Skeletal muscle satellite cell (primary cell): ENCODE measurements at regions not wholly inside any gene's neighbourhood (a gene's known extent, or its start where the extent isn't known, plus 50 kb on each side); places are given as distances from the start of the nearest gene placed in this dataset.

ENCODE experiments used
- H3K27me3 ChIP-seq: 2 replicates; pipeline ENCODE4 v1.7.0; 2013; ENCODE audit warnings: low read length; ENCODE audit not compliant: control insufficient read depth, insufficient read depth
- H3K36me3 ChIP-seq: 2 replicates; pipeline ENCODE4 v1.7.0; 2013; ENCODE audit warnings: mild to moderate bottlenecking, control low read depth, low read length; ENCODE audit not compliant: insufficient read depth
- H3K4me1 ChIP-seq: 2 replicates; pipeline ENCODE4 v1.7.0; 2013; ENCODE audit warnings: low read length; ENCODE audit not compliant: control insufficient read depth, insufficient read depth
- H3K4me2 ChIP-seq: 2 replicates; pipeline ENCODE4 v1.7.0; 2013; ENCODE audit warnings: mild to moderate bottlenecking, low read length
- H3K4me3 ChIP-seq: 2 replicates; pipeline ENCODE4 v1.7.0; 2013; ENCODE audit warnings: low read length
- H3K9ac ChIP-seq: 2 replicates; pipeline ENCODE4 v1.7.0; 2013; ENCODE audit warnings: mild to moderate bottlenecking, low read depth, low read length, moderate library complexity
- H3K9me3 ChIP-seq: replicated peaks from 2 replicates; pipeline ENCODE4 v1.7.0; 2013; ENCODE audit warnings: mild to moderate bottlenecking, control low read depth, low read length

- Histone ChIP-seq H3K4me2 (peak overlapping the region; percentile 4), H3K9me3 (no peaks in the 10 kb centered on the region), H3K9ac (peak overlapping the region; percentile 73), H3K36me3 (no peaks in the 10 kb centered on the region), H3K4me1 (peaks cover 31% of the 10 kb centered on the region), H3K4me3 (no peak overlapping the region), H3K27me3 (no peaks in the 10 kb centered on the region)
Observed at GRCh38 chr7:46034056-46034768, 113.1 kb upstream of the IGFBP3 start.

DNA sequence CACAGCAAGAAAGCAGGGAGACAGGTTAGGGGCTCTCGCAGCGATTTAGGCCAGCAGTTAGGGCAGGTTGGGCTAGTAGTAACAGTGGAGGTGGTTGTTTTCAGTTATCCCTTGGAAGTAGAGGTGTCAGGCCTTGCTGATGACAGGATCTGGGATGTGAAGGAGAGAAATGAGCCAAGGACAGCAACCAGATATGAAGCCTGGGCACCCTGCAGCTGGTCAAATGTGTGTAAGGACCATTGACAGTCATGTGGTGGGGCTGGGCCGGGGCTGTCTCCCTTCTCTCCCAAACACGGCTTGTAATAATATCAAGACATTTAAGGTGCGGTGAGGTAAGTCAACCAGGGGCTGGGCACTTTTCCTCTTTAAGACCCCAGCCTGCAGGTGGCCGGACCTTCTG is 112.5 kb upstream of the IGFBP3 start:
- no peak overlapping the region for H3K4me3 ChIP-seq
- H3K4me1 ChIP-seq, result peaks cover 31% of the 10 kb centered on the region
- H3K9me3 ChIP-seq, result no peaks in the 10 kb centered on the region
- no peaks in the 10 kb centered on the region for H3K36me3 ChIP-seq
- H3K4me2 ChIP-seq, result no peak overlapping the region
- H3K27me3 ChIP-seq, result no peaks in the 10 kb centered on the region
- peak overlapping the region; percentile 73 for H3K9ac ChIP-seq

DNA sequence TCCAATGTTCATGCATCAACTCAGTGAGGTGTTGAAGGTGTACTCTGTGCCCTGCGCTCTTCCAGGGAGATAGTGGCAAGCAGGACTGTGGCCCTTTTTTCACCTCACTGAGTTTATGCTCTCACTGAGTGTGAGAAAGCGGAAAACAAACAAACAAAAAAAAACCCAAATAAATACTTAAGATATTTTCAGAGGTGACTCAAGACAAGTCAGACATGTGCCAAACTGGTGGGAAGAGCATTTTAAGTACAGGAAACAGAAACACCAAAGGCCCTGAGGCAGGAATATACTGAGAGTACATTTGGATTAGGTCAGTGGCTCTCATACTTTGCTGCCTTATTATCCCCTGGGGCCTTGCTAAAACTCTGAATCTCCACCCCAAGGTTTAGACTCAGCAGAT is 111.9 kb upstream of the IGFBP3 start:
- Histone ChIP-seq H3K9me3 (no peaks in the 10 kb centered on the region), H3K36me3 (no peaks in the 10 kb centered on the region), H3K9ac (peak overlapping the region; percentile 73), H3K4me2 (no peak overlapping the region), H3K27me3 (no peaks in the 10 kb centered on the region), H3K4me3 (no peak overlapping the region), H3K4me1 (peaks cover 31% of the 10 kb centered on the region)

- H3K4me1 ChIP-seq, result peaks cover 31% of the 10 kb centered on the region
- no peak overlapping the region for H3K4me2 ChIP-seq
- no peaks in the 10 kb centered on the region for H3K36me3 ChIP-seq
- no peak overlapping the region for H3K9ac ChIP-seq
- no peaks in the 10 kb centered on the region for H3K27me3 ChIP-seq
- H3K9me3 ChIP-seq, result no peaks in the 10 kb centered on the region
- H3K4me3 ChIP-seq, result no peak overlapping the region
Observed at GRCh38 chr7:46032353-46032752, 111.3 kb upstream of the IGFBP3 start.

- Histone ChIP-seq H3K9me3 (no peaks in the 10 kb centered on the region), H3K27me3 (no peaks in the 10 kb centered on the region)
Observed at GRCh38 chr7:46029111-46029704, 108.1 kb upstream of the IGFBP3 start.

GRCh38 chr7:46028246-46028645 is 107.2 kb upstream of the IGFBP3 start:
- Histone ChIP-seq H3K9me3 (no peaks in the 10 kb centered on the region), H3K4me2 (no peak overlapping the region), H3K4me1 (peaks cover 24% of the 10 kb centered on the region), H3K4me3 (no peak overlapping the region), H3K27me3 (no peaks in the 10 kb centered on the region), H3K36me3 (no peaks in the 10 kb centered on the region), H3K9ac (no peak overlapping the region)

More at GRCh38 chr7:46029111-46029704, 108.1 kb upstream of the IGFBP3 start:
- Histone ChIP-seq H3K4me2 (no peak overlapping the region), H3K9ac (no peak overlapping the region), H3K4me3 (no peak overlapping the region), H3K4me1 (peaks cover 29% of the 10 kb centered on the region), H3K36me3 (no peaks in the 10 kb centered on the region)

DNA sequence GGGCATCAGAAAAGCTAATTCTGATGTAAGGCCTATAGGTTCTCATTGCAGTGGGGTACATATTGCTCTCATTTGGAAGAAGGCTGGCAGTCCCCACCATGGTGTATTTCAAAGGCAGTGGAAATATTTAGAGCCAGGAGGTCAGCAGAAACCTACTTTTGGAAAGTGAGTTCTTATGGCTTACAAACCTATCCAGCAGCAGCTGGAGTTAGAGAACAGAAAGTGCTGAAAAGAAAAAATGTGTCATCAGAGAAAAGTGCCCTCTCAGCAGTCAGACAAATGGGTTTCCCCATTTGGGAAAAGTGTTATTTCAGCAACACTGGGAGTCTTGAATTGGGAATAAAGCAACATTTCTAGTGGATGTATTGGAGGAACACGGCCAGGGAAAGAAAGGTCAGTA is 105.7 kb upstream of the IGFBP3 start:
- no peaks in the 10 kb centered on the region for H3K36me3 ChIP-seq
- H3K4me1 ChIP-seq, result peaks cover 14% of the 10 kb centered on the region
- no peak overlapping the region for H3K4me2 ChIP-seq
- H3K27me3 ChIP-seq, result no peaks in the 10 kb centered on the region
- no peaks in the 10 kb centered on the region for H3K9me3 ChIP-seq
- no peak overlapping the region for H3K4me3 ChIP-seq
- H3K9ac ChIP-seq, result no peak overlapping the region

GRCh38 chr7:46024263-46024916 is 103.3 kb upstream of the IGFBP3 start:
- Histone ChIP-seq H3K9me3 (no peaks in the 10 kb centered on the region), H3K27me3 (no peaks in the 10 kb centered on the region), H3K4me1 (peaks cover 14% of the 10 kb centered on the region), H3K4me2 (peak overlapping the region; percentile 37), H3K36me3 (no peaks in the 10 kb centered on the region), H3K9ac (peak overlapping the region; percentile 31), H3K4me3 (no peak overlapping the region)

DNA sequence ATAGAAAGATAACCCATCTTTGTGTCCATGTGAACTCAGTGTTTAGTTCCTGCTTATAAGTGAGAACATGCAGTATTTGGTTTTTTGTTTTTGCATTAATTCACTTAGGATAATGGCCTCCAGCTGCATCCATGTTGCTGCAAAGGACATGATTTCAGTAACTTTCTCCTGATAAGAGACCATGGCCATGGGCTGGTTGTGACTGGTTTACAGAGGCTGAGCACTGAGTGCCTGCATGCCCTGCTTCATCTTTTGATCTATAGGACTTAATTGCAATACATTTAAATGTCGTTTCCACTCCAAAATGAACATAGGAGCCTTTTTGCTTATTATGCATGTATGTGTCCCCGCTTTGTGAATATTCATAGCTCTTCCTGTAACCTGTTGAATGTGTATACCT is 101.3 kb upstream of the IGFBP3 start:
- H3K4me1 ChIP-seq, result peaks cover 14% of the 10 kb centered on the region
- no peaks in the 10 kb centered on the region for H3K27me3 ChIP-seq
- no peak overlapping the region for H3K4me3 ChIP-seq
- no peak overlapping the region for H3K9ac ChIP-seq
- H3K36me3 ChIP-seq, result no peaks in the 10 kb centered on the region
- no peaks in the 10 kb centered on the region for H3K9me3 ChIP-seq
- no peak overlapping the region for H3K4me2 ChIP-seq

- H3K27me3 ChIP-seq, result no peaks in the 10 kb centered on the region
- no peaks in the 10 kb centered on the region for H3K36me3 ChIP-seq
- peaks cover 7% of the 10 kb centered on the region for H3K4me1 ChIP-seq
- peak overlapping the region; percentile 23 for H3K4me2 ChIP-seq
- no peak overlapping the region for H3K9ac ChIP-seq
- no peak overlapping the region for H3K4me3 ChIP-seq
- H3K9me3 ChIP-seq, result no peaks in the 10 kb centered on the region
Observed at GRCh38 chr7:46015107-46015868, 94.2 kb upstream of the IGFBP3 start.

DNA sequence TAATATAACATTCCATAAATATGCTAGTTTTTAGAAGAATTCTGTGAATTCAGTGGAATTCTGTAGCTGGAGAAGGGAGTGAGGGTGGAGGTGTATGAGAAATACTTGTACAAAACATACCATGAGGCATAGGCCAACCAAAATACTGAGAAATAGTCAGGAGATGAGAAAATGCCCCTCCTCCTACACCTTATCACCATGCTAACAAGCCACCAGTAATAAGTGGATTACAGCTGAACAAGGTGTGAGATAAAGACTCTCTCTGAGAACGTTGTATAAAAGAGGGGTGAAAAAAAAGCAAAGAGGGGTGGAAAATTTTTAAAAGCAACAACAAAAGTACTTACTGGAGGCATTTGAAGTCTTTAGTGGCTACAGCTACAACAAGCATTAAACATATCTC is 90.4 kb upstream of the IGFBP3 start:
- H3K4me2 ChIP-seq, result no peak overlapping the region
- no peak overlapping the region for H3K9ac ChIP-seq
- H3K9me3 ChIP-seq, result no peaks in the 10 kb centered on the region
- H3K4me1 ChIP-seq, result peaks cover 7% of the 10 kb centered on the region
- no peaks in the 10 kb centered on the region for H3K36me3 ChIP-seq
- H3K4me3 ChIP-seq, result no peak overlapping the region
- no peaks in the 10 kb centered on the region for H3K27me3 ChIP-seq
